ENCODE measurements at regions not wholly inside any gene's neighbourhood (a gene's known extent, or its start where the extent isn't known, plus 50 kb on each side); places are given as distances from the start of the nearest gene placed in this dataset.

DNA sequence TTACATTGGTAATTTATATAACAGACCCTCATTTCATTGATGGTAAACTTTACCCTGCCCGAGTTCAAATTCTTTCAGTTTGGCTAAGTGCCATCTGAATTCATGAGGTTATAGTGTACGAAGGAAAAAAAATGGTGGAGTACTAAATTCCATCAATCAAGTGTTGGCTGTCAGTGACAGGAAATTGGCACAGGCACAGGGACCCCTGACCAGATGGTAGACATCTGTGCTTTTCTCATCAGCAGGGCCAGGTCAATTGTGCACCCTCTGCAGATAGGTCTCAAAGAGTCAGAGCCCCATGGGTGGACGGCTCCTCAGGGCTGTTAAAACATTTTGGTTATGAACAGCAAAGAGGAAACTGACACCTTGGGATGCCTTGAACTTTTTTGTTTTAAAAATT, 439.2 kb downstream of the SETBP1 start:
- FAIRE-seq (no peak), DNase-seq (ENCODE audit: insufficient read length, low spot score) (no peak)
- TF ChIP-seq POLR2A (IDR thresholded peaks at IDR 0.05; ENCODE audit: low read depth, low read length), result no peak

- no peak for FAIRE-seq
- DNase-seq (ENCODE audit: insufficient read length, low spot score), result no peak
- TF ChIP-seq POLR2A (IDR thresholded peaks at IDR 0.05; ENCODE audit: low read depth, low read length), result no peak
Measured at GRCh38 chr18:45121146-45121545, 440.5 kb downstream of the SETBP1 start.

DNA sequence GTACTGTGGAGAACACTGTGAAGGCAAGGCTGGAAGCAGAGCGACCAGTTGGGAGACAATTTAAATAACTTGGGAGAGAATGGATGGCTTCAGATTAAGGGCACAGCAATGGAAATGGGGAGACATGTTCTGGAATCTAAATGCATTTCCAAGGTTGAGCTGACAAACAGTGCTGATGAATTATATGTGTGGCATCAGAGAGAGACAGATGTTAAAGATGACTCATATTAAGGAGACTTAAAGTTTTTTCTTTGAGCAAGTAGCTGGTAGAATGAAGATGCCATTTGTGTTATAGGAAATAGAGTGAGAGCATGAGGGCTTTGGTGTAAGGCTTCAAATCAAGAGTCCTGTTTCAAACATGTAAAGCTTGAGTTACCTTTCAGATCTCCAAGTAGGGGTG, 441.8 kb downstream of the SETBP1 start:
- TF ChIP-seq POLR2A (IDR thresholded peaks at IDR 0.05; ENCODE audit: low read depth, low read length), result no peak
- no peak for FAIRE-seq
- DNase-seq (ENCODE audit: insufficient read length, low spot score), result no peak

- no peak for TF ChIP-seq POLR2A (IDR thresholded peaks at IDR 0.05; ENCODE audit: low read depth, low read length)
- FAIRE-seq (no peak), DNase-seq (ENCODE audit: insufficient read length, low spot score) (no peak)
Measured at GRCh38 chr18:45127405-45127804, 446.7 kb downstream of the SETBP1 start.

DNA sequence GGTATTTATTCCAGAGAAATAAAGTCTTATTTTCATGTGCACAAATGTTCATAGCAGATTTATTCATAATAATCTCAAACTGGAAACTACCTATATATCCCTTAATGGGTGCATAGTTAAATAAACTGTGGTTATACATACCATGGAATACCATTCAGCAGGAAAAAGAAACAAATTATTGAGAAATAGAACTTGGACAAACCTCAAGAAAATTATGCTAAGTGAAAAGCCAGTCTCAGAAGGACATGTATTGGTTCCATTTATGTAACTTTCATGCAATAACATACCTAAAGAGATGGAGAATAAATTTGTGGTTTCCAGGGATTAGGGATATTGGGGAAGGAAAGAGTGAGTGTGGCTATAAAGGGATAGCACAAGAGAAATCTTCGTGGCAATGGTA, 452.6 kb downstream of the SETBP1 start:
- DNase-seq (ENCODE audit: insufficient read length, low spot score) (no peak), FAIRE-seq (no peak)
- no peak for TF ChIP-seq POLR2A (IDR thresholded peaks at IDR 0.05; ENCODE audit: low read depth, low read length)

DNA sequence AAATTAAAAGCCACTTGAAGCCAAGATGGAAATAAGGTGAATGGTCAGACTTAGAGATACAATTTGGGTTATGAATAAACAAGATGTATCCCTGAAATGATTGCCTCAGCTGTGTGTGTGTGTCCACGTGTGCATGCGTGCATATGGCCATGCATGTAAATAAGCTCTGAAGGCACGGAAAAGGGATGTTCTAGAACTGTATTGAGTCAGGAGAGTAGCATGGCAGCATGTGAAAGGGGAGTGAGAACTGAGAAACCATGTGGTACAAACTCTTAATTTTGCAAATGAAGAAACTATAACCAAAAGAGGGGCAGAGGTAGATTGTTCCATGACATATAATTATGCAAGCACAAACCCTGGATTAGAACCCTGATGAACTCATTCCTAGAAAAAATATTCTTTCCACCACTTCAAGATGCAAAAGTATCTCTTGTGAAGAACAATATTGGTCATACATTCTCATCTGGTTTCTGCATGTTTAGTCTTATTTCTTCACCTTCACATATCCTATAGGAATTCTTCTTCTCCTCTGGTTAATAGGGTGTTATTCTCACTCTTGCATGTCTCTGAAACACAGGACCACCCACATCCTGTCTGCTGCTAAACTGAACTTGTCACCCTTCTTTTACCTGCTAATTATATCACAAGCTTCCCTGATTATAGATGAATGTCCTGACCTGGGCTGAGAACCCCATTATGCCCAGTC, 455.8 kb downstream of the SETBP1 start:
- DNase-seq (ENCODE audit: insufficient read length, low spot score) (no peak), FAIRE-seq (no peak)
- no peak for TF ChIP-seq POLR2A (IDR thresholded peaks at IDR 0.05; ENCODE audit: low read depth, low read length)

GRCh38 chr18:45137087-45137419, 456.4 kb downstream of the SETBP1 start:
- no peak for DNase-seq (ENCODE audit: insufficient read length, low spot score)
- TF ChIP-seq POLR2A (IDR thresholded peaks at IDR 0.05; ENCODE audit: low read depth, low read length), result no peak
- FAIRE-seq, result no peak

GRCh38 chr18:45139478-45139877, 458.8 kb downstream of the SETBP1 start:
- DNase-seq (ENCODE audit: insufficient read length, low spot score) (no peak), FAIRE-seq (no peak)
- no peak for TF ChIP-seq POLR2A (IDR thresholded peaks at IDR 0.05; ENCODE audit: low read depth, low read length)

DNA sequence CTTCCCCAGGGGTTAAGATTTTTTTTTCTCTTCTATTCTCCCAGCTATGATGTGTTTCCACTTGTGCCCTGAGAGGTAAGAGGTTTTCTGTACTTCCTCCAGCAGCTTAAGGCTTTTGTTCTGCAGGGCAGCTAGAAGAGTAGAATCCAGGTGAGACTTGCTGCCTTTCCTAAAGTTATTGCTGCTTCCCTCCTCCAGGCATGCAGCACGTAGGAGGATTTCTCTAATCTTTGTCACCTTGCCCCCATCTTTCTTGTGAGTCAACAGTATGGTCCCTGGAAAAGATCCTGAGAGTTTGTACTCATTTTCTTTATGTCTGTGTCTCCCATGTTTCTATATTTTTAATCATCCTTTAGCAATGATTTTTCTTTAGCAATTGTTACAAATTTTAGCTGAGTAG, 462.2 kb downstream of the SETBP1 start:
- TF ChIP-seq POLR2A (IDR thresholded peaks at IDR 0.05; ENCODE audit: low read depth, low read length), result no peak
- FAIRE-seq, result no peak
- no peak for DNase-seq (ENCODE audit: insufficient read length, low spot score)

- FAIRE-seq (no peak), DNase-seq (ENCODE audit: insufficient read length, low spot score) (no peak)
- TF ChIP-seq POLR2A (IDR thresholded peaks at IDR 0.05; ENCODE audit: low read depth, low read length), result no peak
Measured at GRCh38 chr18:45149712-45150111, 465.6 kb upstream of the SLC14A2 start.

DNA sequence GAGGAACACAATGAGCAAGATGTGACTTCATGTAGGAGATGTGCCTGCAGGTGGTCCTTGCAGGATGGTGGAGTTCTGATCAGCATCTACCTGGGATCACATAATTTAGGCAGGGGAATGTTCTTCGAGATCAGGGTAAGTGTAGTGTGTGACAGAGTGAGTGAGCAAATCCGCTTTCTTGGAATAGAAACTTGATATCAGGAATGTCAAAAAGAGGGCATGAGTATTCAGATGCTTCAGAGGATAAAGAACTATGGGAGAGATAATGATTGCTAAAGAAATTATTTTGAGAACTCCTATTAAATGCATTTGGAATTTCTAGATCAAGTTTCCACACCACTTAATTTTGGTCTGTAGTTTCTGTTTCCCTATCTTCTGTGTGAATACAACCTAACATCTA, 463.6 kb upstream of the SLC14A2 start:
- no peak for TF ChIP-seq POLR2A (IDR thresholded peaks at IDR 0.05; ENCODE audit: low read depth, low read length)
- no peak for DNase-seq (ENCODE audit: insufficient read length, low spot score)
- FAIRE-seq, result no peak

- TF ChIP-seq POLR2A (IDR thresholded peaks at IDR 0.05; ENCODE audit: low read depth, low read length), result no peak
- FAIRE-seq (no peak), DNase-seq (ENCODE audit: insufficient read length, low spot score) (no peak)
Measured at GRCh38 chr18:45155526-45155925, 459.8 kb upstream of the SLC14A2 start.

DNA sequence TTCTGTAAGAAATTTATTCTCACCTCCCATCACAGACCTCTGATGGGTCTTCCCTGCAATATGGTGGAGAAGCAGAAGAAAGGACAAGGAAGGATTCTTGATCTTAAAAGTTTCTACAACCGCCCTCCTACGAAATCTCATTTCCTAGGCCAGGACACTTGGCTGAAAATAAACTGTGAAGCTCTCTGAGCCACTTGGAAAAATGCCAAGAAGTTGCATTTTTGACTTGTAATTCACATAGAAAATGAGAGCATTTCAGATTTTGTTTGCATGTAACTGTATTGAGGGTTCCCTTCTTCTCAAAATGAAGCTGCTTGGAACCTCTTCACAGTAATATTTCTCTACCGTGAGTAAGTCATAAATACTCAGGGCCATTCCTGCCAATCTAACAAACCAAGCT, 458.3 kb upstream of the SLC14A2 start:
- FAIRE-seq, result no peak
- no peak for TF ChIP-seq POLR2A (IDR thresholded peaks at IDR 0.05; ENCODE audit: low read depth, low read length)
- DNase-seq (ENCODE audit: insufficient read length, low spot score), result no peak

DNA sequence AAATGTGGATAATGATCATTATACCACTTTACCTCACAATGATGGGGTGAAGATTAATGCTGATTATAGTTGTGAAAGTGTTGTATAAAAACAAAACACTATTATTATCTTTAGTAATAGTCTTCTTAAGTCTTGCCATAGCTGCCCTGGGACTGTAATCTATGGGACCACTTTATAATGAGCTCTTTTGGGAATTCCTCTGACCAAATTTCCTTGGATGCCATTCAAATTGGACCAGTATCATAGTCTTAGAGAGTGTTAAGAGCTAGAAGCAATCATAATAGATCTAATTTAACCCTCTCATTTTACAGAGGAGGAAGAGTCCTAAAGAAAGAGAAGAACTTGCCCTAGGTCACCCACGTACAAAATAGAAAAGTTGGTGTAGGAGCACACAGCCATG, 457.7 kb upstream of the SLC14A2 start:
- FAIRE-seq (no peak), DNase-seq (ENCODE audit: insufficient read length, low spot score) (no peak)
- no peak for TF ChIP-seq POLR2A (IDR thresholded peaks at IDR 0.05; ENCODE audit: low read depth, low read length)

DNA sequence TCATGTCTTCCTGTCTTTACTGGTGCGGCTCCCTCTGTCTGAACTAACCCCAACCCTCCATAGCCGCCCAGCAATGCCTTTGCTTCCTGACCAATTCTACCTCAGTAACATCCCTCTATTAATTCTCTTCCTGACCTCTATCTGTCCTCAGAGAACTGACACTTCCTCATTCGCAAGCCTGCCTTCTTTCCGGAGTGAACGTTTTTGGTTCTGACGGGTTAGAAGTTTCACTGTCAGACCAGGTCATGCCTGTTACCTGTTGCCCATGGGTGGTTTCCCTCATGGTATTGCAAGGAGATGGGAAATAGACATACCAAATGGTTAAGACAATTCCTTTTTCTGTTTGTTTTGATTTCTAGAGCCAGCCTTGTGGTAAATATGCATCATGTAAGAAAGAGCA, 453.4 kb upstream of the SLC14A2 start:
- FAIRE-seq (no peak), DNase-seq (ENCODE audit: insufficient read length, low spot score) (no peak)
- no peak for TF ChIP-seq POLR2A (IDR thresholded peaks at IDR 0.05; ENCODE audit: low read depth, low read length)

- DNase-seq (ENCODE audit: insufficient read length, low spot score) (no peak), FAIRE-seq (no peak)
- no peak for TF ChIP-seq POLR2A (IDR thresholded peaks at IDR 0.05; ENCODE audit: low read depth, low read length)
Measured at GRCh38 chr18:45163871-45164270, 451.4 kb upstream of the SLC14A2 start.

All from H54 (cell line).